GM19239 (cell line): ENCODE measurements at regions not wholly inside any gene's neighbourhood (a gene's known extent, or its start where the extent isn't known, plus 50 kb on each side); places are given as distances from the start of the nearest gene placed in this dataset.

Source experiments
- DNase-seq: peaks from one replicate; pipeline ENCODE4 v3.0.0; 2011; ENCODE audit warnings: low spot score; ENCODE audit not compliant: insufficient read length
- FAIRE-seq: peaks from 2 replicates; lab custom pipeline; 2011; peaks lifted over from hg19 to GRCh38; lab: Jason Lieb, UNC

GRCh38 chr11:91967691-91968045 is 256.9 kb upstream of the FAT3 start:
- no peak for FAIRE-seq

DNA sequence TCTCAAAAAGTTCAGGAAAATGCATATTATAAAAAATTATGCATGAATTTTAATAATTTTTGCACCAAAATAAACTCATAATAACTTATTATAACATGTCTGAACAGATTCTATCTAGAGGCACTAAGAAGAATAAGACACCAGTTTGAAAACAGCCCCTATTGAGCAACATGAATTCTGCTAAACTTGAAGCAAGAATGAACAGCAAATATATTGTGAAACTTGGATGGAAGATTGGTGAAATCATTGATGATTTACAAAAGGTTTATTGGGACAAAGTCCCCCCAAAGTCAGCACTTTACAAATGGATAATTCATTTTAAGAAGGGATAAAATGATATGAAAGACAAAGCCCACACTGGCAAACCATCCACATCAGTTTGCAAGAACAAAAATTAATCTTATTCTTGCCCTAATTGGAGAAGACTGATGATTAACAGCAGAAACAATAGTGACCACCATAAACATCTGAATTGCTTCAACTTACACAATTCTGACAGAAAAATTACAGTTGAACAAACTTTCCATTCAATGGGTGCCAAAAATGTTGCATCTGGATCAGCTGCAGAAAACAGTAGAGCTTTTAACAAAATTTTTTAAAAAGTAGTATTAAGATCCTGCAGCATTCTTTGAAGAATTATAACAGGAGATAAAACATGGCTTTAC is 257.5 kb upstream of the FAT3 start:
- DNase-seq (no peak), FAIRE-seq (no peak)

More at GRCh38 chr11:91967691-91968045, 256.9 kb upstream of the FAT3 start:
- no peak for DNase-seq

GRCh38 chr11:91966368-91966767 is 258.2 kb upstream of the FAT3 start:
- FAIRE-seq (no peak), DNase-seq (no peak)

DNA sequence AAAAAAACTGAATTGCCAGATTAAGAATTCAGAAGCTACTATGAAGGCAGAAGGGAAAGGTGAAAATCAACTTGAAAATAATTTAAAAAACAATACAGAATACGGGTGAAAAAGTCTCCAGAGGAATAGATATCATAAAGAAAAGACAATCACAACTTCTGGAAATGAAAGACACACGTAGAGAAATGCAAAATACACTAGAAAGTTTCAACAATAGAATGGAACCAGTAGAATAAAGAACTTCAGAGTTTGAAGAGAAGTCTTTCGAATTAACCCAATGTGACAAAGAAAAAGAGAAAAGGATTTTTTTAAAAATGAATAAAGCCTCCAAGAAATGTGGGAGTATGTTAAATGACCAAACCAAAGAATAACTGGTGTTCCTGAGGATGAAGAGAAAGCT is 263.8 kb upstream of the FAT3 start:
- no peak for DNase-seq
- FAIRE-seq = no peak

- DNase-seq (no peak), FAIRE-seq (no peak)
These were observed 265.2 kb upstream of the FAT3 start for GRCh38 chr11:91959411-91959810.

- FAIRE-seq = no peak
- DNase-seq = no peak
These were observed 267.9 kb upstream of the FAT3 start for GRCh38 chr11:91956711-91957110.

DNA sequence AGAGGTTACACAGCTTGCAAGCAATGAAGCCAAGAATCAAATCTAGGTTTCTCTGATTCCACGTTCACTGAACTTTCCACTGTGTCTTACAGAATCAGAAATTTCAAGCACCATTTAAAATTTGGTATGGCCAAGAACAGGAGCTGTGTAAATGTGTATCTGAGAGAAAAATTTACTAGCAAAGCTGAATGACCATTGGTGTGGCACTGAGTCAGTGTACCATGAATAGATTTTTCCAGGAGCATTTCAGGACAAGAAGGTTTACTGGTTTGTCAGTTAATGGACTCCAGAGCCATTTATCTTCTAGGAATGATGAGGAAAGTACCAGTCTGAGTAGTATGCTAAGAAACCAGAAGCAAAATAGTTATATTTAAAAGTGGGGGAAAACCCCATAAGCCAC is 269.4 kb upstream of the FAT3 start:
- FAIRE-seq (no peak), DNase-seq (no peak)

- no peak for FAIRE-seq
These were observed 272.6 kb upstream of the FAT3 start for GRCh38 chr11:91952056-91952455.

GRCh38 chr11:91947215-91947820 is 277.3 kb upstream of the FAT3 start:
- FAIRE-seq (no peak), DNase-seq (no peak)

More at GRCh38 chr11:91952056-91952455, 272.6 kb upstream of the FAT3 start:
- DNase-seq = no peak

- FAIRE-seq (no peak), DNase-seq (no peak)
These were observed 278.1 kb upstream of the FAT3 start for GRCh38 chr11:91946397-91946951.

DNA sequence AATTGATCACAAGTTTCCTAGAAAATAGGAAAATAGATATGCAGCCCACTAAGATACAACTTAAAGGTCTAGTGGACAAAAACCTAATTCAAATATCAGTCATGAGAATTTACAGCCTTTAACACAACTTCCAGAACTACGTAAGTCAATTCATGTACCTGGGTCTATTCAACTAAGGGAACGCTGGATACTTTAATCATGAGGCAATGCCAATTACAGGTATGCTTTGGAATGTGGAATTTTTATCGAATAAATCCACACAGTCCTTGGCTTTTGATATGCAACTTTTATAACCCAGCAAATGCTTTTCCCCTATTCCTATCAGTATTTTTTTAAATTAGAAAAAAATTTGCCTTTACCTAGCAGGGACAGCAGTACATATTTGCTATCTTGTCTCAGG is 289.5 kb upstream of the FAT3 start:
- no peak for FAIRE-seq
- DNase-seq = no peak

DNA sequence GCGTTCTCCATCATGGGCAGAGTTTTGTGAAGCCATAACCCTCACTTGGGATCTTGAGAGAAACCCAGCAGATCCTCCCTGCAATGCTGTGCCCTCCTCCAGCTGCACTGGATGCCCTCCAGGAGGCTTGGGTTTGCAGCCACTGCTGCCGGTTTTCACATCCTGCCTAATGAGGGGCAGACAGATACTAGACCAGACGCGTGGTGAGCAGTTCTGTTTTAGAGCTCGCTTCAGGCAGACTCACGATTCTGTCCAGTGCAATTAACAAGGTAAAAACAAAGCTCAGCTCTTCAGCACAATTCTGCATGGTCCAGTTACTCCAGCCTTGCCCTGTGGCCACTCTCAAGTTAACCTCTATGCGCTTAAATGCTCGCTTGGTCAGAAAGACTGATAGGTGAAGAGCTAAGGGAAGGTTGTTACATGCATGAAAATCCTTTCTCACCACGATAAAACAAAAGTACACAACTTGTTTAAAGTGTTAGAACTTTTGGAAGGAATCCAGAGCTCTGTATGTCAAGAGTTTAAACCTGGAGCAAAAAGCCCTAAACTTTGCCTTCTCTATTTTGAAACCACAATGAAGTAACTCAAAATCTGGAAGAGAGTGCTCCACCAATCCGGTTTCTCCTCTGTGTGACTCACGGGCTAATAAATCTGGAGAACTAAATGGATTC is 292.3 kb upstream of the FAT3 start:
- FAIRE-seq = no peak
- DNase-seq = no peak

DNA sequence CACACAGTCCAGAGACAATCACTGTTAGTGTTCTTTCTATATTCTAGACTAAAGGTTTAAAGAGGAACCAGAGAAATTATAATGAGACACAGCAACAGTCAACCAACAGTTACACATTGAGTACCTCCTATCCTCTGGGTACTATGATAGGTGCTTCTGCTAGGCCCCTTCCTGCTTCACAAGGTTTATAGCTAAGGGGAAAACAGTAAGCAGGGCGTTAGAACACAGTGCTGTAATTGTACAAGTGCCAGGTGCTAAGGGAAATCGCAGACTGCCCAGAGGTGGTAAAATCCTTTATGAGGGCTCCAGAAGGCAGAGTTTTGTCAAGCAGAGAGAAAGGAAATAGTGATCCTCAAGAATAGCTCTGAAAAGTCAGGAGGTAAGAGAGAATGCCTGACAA is 297.2 kb upstream of the FAT3 start:
- DNase-seq (no peak), FAIRE-seq (no peak)

DNA sequence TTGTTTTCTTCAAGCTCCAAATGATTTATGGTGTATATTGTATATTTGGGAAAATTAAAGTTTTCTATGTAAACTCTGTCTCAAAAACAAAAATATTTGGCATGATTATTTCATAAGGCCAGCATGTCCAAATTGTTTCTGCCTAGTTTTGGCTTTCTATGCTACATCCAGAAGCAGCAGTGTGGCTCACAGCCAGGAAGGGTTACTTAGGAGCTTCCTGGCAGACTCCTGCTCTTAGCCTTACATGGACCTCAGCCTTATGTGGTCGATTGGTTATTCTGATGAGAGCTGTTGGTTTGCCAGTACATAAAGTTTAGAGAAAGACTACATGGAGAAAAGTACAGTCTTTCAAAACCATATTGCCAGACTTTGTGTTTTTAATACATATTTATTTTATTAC is 297.7 kb upstream of the FAT3 start:
- FAIRE-seq (no peak), DNase-seq (no peak)

DNA sequence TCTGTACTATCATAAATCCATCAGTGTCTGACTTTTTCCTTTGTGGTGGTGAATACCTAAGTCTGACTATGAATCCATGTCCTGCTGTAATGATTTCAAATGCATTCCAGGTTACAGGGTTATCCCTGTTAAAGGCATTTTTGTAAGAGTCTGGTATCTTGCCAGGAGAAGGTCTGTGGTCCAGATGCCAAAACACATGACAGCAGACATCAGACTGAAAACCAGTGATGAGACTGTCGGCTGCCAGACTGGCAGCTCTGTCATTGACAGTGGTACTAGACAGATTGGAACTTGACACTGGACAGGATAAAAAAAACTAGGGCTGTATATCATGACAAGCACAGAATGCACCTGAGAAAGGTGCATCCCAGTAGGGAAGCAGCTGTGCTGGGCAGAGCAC is 301.8 kb upstream of the FAT3 start:
- DNase-seq = no peak
- FAIRE-seq = no peak

DNA sequence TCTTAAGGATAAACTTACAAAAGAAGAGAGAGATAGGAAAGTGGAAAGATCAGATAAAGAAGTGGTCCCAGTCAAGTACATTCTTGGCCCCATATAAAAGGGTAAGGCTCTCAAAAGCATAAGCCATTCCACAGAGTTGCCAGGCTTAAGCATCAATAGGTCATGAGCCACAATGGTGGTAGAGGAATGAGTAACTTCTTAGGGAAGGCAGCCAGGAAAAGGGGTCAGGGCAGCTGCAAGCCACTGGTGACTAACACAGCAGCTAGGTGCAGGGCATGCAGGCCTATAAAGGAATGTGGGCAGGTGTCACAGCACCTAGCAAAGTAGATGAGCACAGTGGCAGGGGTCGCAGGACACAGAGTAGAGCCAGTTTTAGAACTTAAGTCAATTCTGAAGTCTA is 302.6 kb upstream of the FAT3 start:
- FAIRE-seq (no peak), DNase-seq (no peak)

- DNase-seq (no peak), FAIRE-seq (no peak)
These were observed 311.2 kb upstream of the FAT3 start for GRCh38 chr11:91913407-91913806.

- no peak for FAIRE-seq
- no peak for DNase-seq
These were observed 312.3 kb upstream of the FAT3 start for GRCh38 chr11:91912322-91912721.

- DNase-seq (no peak), FAIRE-seq (no peak)
These were observed 317.6 kb upstream of the FAT3 start for GRCh38 chr11:91906871-91907624.

- no peak for FAIRE-seq
- no peak for DNase-seq
These were observed 319.5 kb upstream of the FAT3 start for GRCh38 chr11:91904792-91905785.
